ENCODE measurements at regions not wholly inside any gene's neighbourhood (a gene's known extent, or its start where the extent isn't known, plus 50 kb on each side); places are given as distances from the start of the nearest gene placed in this dataset.

GRCh38 chr3:188043891-188044290 is 110.1 kb upstream of the LPP start:
- Histone ChIP-seq H3K4me1 (no peaks in the 10 kb centered on the region), H3K27ac (no peak overlapping the region), H3K27me3 (no peaks in the 10 kb centered on the region), H3K4me3 (no peak overlapping the region), H3K36me3 (no peaks in the 10 kb centered on the region), H3K9me3 (no peaks in the 10 kb centered on the region)
- TF ChIP-seq CTCF (IDR thresholded peaks at IDR 0.05) (no peak), EP300 (IDR thresholded peaks at IDR 0.05) (no peak)
- 85 to 93% methylated on average over 2 of the region's 2 CpGs for WGBS, 2 donors
- DNase-seq (ENCODE audit: low spot score in 2 of 2) = no peak

- TF ChIP-seq POLR2A (IDR thresholded peaks at IDR 0.05) (no peak), CTCF (IDR thresholded peaks at IDR 0.05) (no peak), EP300 (IDR thresholded peaks at IDR 0.05) (no peak)
- Histone ChIP-seq H3K36me3 (no peaks in the 10 kb centered on the region), H3K4me3 (no peak overlapping the region), H3K27me3 (no peaks in the 10 kb centered on the region), H3K4me1 (peaks cover 0 to 17% (median 5%) of the 10 kb centered on the region in 4 donors), H3K27ac (no peak overlapping the region), H3K9me3 (no peaks in the 10 kb centered on the region)
- no peak for DNase-seq (ENCODE audit: low spot score in 2 of 2)
- WGBS, 2 donors = 78 to 91% methylated on average over 2 of the region's 2 CpGs
Observed at GRCh38 chr3:188046561-188047211, 107.3 kb upstream of the LPP start.

- no peaks in the 10 kb centered on the region for H3K9me3 ChIP-seq
- H3K4me1 ChIP-seq = peaks cover under 1 to 24% (median 7%) of the 10 kb centered on the region in 4 donors
- H3K4me3 ChIP-seq = no peak overlapping the region
- no peak for TF ChIP-seq EP300 (IDR thresholded peaks at IDR 0.05)
- H3K36me3 ChIP-seq = no peaks in the 10 kb centered on the region
- no peak for DNase-seq (ENCODE audit: low spot score in 2 of 2)
- 61 to 81% methylated on average over 1 of the region's 1 CpG for WGBS, 2 donors
- peak overlapping the region in 1 of 4 donors; percentile 1 for H3K27ac ChIP-seq
- H3K27me3 ChIP-seq = no peaks in the 10 kb centered on the region
Observed at GRCh38 chr3:188047536-188047935, 106.4 kb upstream of the LPP start.

- 76 to 84% methylated on average over 10 of the region's 10 CpGs for WGBS, 2 donors
- TF ChIP-seq EP300 (IDR thresholded peaks at IDR 0.05) (no peak), CTCF (IDR thresholded peaks at IDR 0.05) (no peak), POLR2A (IDR thresholded peaks at IDR 0.05) (no peak)
Observed at GRCh38 chr3:188049606-188050530, 104.1 kb upstream of the LPP start.

GRCh38 chr3:188051801-188052168 is 102.2 kb upstream of the LPP start:
- peak overlapping the region; percentile 81 to 92 (median 90) for H3K27ac ChIP-seq
- WGBS, 2 donors = 11 to 38% methylated on average over 8 of the region's 8 CpGs
- no peak for TF ChIP-seq EP300 (IDR thresholded peaks at IDR 0.05)
- TF ChIP-seq CTCF (IDR thresholded peaks at IDR 0.05) = no peak
- no peak for TF ChIP-seq POLR2A (IDR thresholded peaks at IDR 0.05)
- H3K9me3 ChIP-seq = no peaks in the 10 kb centered on the region
- no peaks in the 10 kb centered on the region for H3K27me3 ChIP-seq
- H3K4me3 ChIP-seq = peak overlapping the region; percentile 7 to 28 (median 14)
- H3K4me1 ChIP-seq = peaks cover 6 to 46% (median 26%) of the 10 kb centered on the region in 4 donors
- no peaks in the 10 kb centered on the region for H3K36me3 ChIP-seq
- peak; percentile 59 to 68 for DNase-seq (ENCODE audit: low spot score in 2 of 2)

More at GRCh38 chr3:188049606-188050530, 104.1 kb upstream of the LPP start:
- no peaks in the 10 kb centered on the region for H3K27me3 ChIP-seq
- H3K4me1 ChIP-seq = peaks cover 6 to 46% (median 26%) of the 10 kb centered on the region in 4 donors
- no peaks in the 10 kb centered on the region for H3K36me3 ChIP-seq
- peak overlapping the region in 3 of 4 donors; percentile 89 to 92 (median 90) for H3K27ac ChIP-seq
- no peaks in the 10 kb centered on the region for H3K9me3 ChIP-seq
- no peak for DNase-seq (ENCODE audit: low spot score in 2 of 2)
- no peak overlapping the region for H3K4me3 ChIP-seq
